Kidney (tissue), 13 donors: ENCODE measurements at regions not wholly inside any gene's neighbourhood (a gene's known extent, or its start where the extent isn't known, plus 50 kb on each side); places are given as distances from the start of the nearest gene placed in this dataset.

Experiments
- DNase-seq, 5 donors: peaks; one replicate each; pipeline ENCODE4 v3.0.0-alpha.2; 2013 to 2020
- FAIRE-seq: peaks from 2 replicates; lab custom pipeline; 2012; peaks lifted over from hg19 to GRCh38; lab: Jason Lieb, UNC
- H3K27ac ChIP-seq, 2 donors: one replicate each; pipeline ENCODE4 v1.7.0; 2013; ENCODE audit warnings: low read depth in 2 of 2, low read length in 2 of 2, inconsistent platforms in 1 of 2
- H3K27me3 ChIP-seq: one replicate; pipeline ENCODE4 v1.7.1; 2013; ENCODE audit warnings: low read length, inconsistent platforms; ENCODE audit not compliant: control insufficient read depth, insufficient read depth
- H3K36me3 ChIP-seq, 3 donors: one replicate each; pipeline versions ENCODE4 v1.7.0 to v1.7.1; 2013; ENCODE audit warnings: low read length in 3 of 3, control low read depth in 1 of 3, inconsistent platforms in 1 of 3; ENCODE audit not compliant: insufficient read depth in 3 of 3, control insufficient read depth in 2 of 3
- H3K4me1 ChIP-seq, 3 donors: one replicate each; pipeline versions ENCODE4 v1.7.0 to v1.7.1; 2013; ENCODE audit warnings: low read length in 3 of 3, inconsistent platforms in 1 of 3, low read depth in 1 of 3; ENCODE audit not compliant: control insufficient read depth in 2 of 3, insufficient read depth in 2 of 3
- H3K4me3 ChIP-seq, 3 donors: one replicate each; pipeline versions ENCODE4 v1.7.0 to v1.8.1; 2013; ENCODE audit warnings: low read length in 3 of 3, control low read depth in 1 of 3, inconsistent platforms in 1 of 3
- H3K9ac ChIP-seq, 3 donors: one replicate each; pipeline versions ENCODE4 v1.7.0 to v1.7.1; 2013; ENCODE audit warnings: low read length in 3 of 3, control low read depth in 1 of 3, inconsistent platforms in 1 of 3
- H3K9me3 ChIP-seq, 3 donors: one replicate each; pipeline versions ENCODE4 v1.7.0 to v1.7.1; 2013; ENCODE audit warnings: low read length in 3 of 3, control low read depth in 1 of 3, inconsistent platforms in 1 of 3; ENCODE audit not compliant: control insufficient read depth in 2 of 3, insufficient read depth in 1 of 3
- CTCF ChIP-seq: IDR thresholded peaks from 3 replicates; pipeline ENCODE4 v1.5.1; 2012; ENCODE audit warnings: mild to moderate bottlenecking, moderate library complexity, borderline replicate concordance; ENCODE audit not compliant: insufficient read depth; ENCODE audit errors: extremely low read depth
- intact Hi-C: fragments of 100-400 bp; cut with DNase I; formaldehyde crosslinking; loops from one replicate; pipeline ENCODE4 v1.11.1; 2022
- donor health status: control.
- donor health status: control.
- donor health status: control.
- donor health status: control.
- donor health status: control.
- donor health status: DM: yes; HTN: yes; CAD: no.
- donor health status: Normal renal cell carcinoma (clear cell type).

- H3K9ac ChIP-seq: no peak overlapping the region
- intact Hi-C loops: no loop called here
- no peak overlapping the region for H3K4me3 ChIP-seq
- DNase-seq (peak in 2 of 5 donors; percentile 10 to 22), FAIRE-seq (no peak)
- H3K27me3 ChIP-seq: no peaks in the 10 kb centered on the region
- H3K9me3 ChIP-seq: no peaks in the 10 kb centered on the region
- H3K4me1 ChIP-seq: no peaks in the 10 kb centered on the region
- H3K27ac ChIP-seq: no peak overlapping the region
- H3K36me3 ChIP-seq: no peaks in the 10 kb centered on the region
- no peak for TF ChIP-seq CTCF
These were observed 414.5 kb downstream of the STK39 start for GRCh38 chr2:167832868-167833287.

- no peak overlapping the region for H3K4me3 ChIP-seq
- no peak overlapping the region for H3K27ac ChIP-seq
- no peaks in the 10 kb centered on the region for H3K27me3 ChIP-seq
- no peak for DNase-seq
- H3K9ac ChIP-seq: no peak overlapping the region
- FAIRE-seq: no peak
- intact Hi-C loops: no loop called here
- no peak for TF ChIP-seq CTCF
- H3K9me3 ChIP-seq: no peaks in the 10 kb centered on the region
- no peaks in the 10 kb centered on the region for H3K36me3 ChIP-seq
- no peaks in the 10 kb centered on the region for H3K4me1 ChIP-seq
These were observed 419.9 kb downstream of the STK39 start for GRCh38 chr2:167827352-167828097.

- Histone ChIP-seq H3K4me3 (no peak overlapping the region), H3K36me3 (no peaks in the 10 kb centered on the region), H3K27me3 (no peaks in the 10 kb centered on the region), H3K9me3 (no peaks in the 10 kb centered on the region), H3K4me1 (no peaks in the 10 kb centered on the region), H3K27ac (no peak overlapping the region), H3K9ac (no peak overlapping the region)
- no peak for TF ChIP-seq CTCF
- intact Hi-C loops: no loop called here
- DNase-seq (no peak), FAIRE-seq (no peak)
These were observed 420.5 kb downstream of the STK39 start for GRCh38 chr2:167826906-167827305.

- H3K27me3 ChIP-seq: no peaks in the 10 kb centered on the region
- H3K4me1 ChIP-seq: no peaks in the 10 kb centered on the region
These were observed 421.7 kb downstream of the STK39 start for GRCh38 chr2:167825664-167826063.

More at GRCh38 chr2:167825664-167826063, 421.7 kb downstream of the STK39 start:
- H3K36me3 ChIP-seq: no peaks in the 10 kb centered on the region
- DNase-seq (no peak), FAIRE-seq (no peak)
- H3K4me3 ChIP-seq: no peak overlapping the region
- no peak overlapping the region for H3K27ac ChIP-seq
- no peaks in the 10 kb centered on the region for H3K9me3 ChIP-seq
- intact Hi-C loops: no loop called here
- TF ChIP-seq CTCF: no peak
- H3K9ac ChIP-seq: no peak overlapping the region
